ENCODE measurements at regions not wholly inside any gene's neighbourhood (a gene's known extent, or its start where the extent isn't known, plus 50 kb on each side); places are given as distances from the start of the nearest gene placed in this dataset.

DNA sequence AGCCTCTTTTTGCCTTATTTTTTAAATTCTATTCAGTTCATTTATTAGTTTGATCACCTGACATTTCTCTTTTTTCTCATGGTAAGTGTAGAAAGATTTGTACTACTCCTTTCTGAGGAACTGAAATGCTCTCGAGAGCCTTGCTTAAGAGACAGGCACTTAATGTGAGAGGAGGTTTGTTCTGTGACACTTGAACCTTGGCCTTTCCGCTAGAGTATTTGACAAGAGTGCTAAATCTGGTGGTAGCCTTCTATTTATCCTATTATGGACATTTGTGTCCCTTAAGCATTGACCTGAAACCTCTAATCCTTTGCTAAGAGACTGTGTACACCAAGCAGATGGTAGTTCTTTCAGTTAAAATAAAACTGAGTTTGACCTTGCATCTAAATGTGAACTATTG is 805.0 kb upstream of the PTPRD start:
- Histone ChIP-seq H3K36me3 (no peaks in the 10 kb centered on the region), H3K27ac (no peak overlapping the region), H3K4me3 (no peak overlapping the region), H3K4me1 (no peaks in the 10 kb centered on the region), H3K27me3 (no peaks in the 10 kb centered on the region), H3K9me3 (no peaks in the 10 kb centered on the region)
- 60 to 61% methylated on average over 2 of the region's 2 CpGs for WGBS, 2 donors (ENCODE audit: low coverage in 1 of 2)
- TF ChIP-seq POLR2AphosphoS5 (IDR thresholded peaks at IDR 0.05) (no peak), POLR2A (IDR thresholded peaks at IDR 0.05) (no peak), EP300 (IDR thresholded peaks at IDR 0.05) (no peak)
- TF ChIP-seq, protein P1, sequence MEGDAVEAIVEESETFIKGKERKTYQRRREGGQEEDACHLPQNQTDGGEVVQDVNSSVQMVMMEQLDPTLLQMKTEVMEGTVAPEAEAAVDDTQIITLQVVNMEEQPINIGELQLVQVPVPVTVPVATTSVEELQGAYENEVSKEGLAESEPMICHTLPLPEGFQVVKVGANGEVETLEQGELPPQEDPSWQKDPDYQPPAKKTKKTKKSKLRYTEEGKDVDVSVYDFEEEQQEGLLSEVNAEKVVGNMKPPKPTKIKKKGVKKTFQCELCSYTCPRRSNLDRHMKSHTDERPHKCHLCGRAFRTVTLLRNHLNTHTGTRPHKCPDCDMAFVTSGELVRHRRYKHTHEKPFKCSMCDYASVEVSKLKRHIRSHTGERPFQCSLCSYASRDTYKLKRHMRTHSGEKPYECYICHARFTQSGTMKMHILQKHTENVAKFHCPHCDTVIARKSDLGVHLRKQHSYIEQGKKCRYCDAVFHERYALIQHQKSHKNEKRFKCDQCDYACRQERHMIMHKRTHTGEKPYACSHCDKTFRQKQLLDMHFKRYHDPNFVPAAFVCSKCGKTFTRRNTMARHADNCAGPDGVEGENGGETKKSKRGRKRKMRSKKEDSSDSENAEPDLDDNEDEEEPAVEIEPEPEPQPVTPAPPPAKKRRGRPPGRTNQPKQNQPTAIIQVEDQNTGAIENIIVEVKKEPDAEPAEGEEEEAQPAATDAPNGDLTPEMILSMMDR (IDR thresholded peaks at IDR 0.05), result no peak
- no peak for ATAC-seq

DNA sequence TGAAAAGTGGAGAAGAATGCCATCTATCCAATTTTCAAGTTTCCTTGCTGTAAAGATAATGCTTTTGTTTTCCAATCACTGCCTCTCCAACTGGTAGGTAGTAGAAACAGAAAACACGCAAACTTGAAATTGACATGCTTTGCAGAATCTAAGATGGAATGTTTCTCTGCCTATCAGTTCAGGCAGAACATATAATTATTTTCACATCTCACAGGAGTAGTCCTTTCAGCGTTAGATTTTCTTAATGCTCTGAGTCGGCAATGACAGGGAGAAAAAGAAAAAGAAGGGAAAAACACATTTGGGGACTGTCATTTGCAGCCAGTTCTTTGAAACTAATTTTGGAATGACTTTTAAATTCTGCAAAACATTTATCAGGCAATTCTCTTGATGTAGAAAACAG is 818.7 kb upstream of the PTPRD start:
- H3K27ac ChIP-seq, result no peak overlapping the region
- no peaks in the 10 kb centered on the region for H3K9me3 ChIP-seq
- H3K4me3 ChIP-seq, result no peak overlapping the region
- 81 to 87% methylated on average over 3 of the region's 3 CpGs for WGBS, 2 donors (ENCODE audit: low coverage in 1 of 2)
- TF ChIP-seq POLR2AphosphoS5 (IDR thresholded peaks at IDR 0.05) (no peak), POLR2A (IDR thresholded peaks at IDR 0.05) (no peak), EP300 (IDR thresholded peaks at IDR 0.05) (no peak)
- TF ChIP-seq, protein P1 (IDR thresholded peaks at IDR 0.05), result no peak
- H3K36me3 ChIP-seq, result no peaks in the 10 kb centered on the region
- no peak for ATAC-seq
- H3K27me3 ChIP-seq, result no peaks in the 10 kb centered on the region
- no peaks in the 10 kb centered on the region for H3K4me1 ChIP-seq

DNA sequence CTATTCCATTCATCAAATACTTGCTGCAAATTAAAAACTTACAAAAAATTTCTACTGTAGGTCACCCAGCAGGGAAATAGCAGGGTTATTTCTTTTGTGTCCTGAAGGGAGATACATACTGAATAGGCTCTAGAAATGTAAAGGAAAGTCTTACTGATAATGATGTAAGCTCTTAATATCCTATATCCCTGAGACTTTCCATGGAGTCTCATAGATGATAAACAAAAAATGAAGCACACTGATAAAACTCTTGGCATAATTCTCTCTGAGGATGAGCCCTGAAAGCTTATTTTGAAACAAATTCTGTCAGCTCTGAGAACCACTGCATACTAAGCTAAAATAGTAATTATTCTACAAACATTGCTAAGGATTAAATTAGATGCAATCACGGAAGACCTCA is 819.6 kb upstream of the PTPRD start:
- TF ChIP-seq POLR2AphosphoS5 (IDR thresholded peaks at IDR 0.05), result no peak
- TF ChIP-seq, protein P1 (IDR thresholded peaks at IDR 0.05), result no peak
- TF ChIP-seq POLR2A (IDR thresholded peaks at IDR 0.05), result no peak
- TF ChIP-seq EP300 (IDR thresholded peaks at IDR 0.05), result no peak
- Histone ChIP-seq H3K9me3 (no peaks in the 10 kb centered on the region), H3K27me3 (no peaks in the 10 kb centered on the region), H3K4me1 (no peaks in the 10 kb centered on the region), H3K27ac (no peak overlapping the region), H3K4me3 (no peak overlapping the region), H3K36me3 (no peaks in the 10 kb centered on the region)
- 100% methylated on average over 1 of the region's 1 CpG for WGBS, 2 donors (ENCODE audit: low coverage in 1 of 2)
- ATAC-seq, result no peak

DNA sequence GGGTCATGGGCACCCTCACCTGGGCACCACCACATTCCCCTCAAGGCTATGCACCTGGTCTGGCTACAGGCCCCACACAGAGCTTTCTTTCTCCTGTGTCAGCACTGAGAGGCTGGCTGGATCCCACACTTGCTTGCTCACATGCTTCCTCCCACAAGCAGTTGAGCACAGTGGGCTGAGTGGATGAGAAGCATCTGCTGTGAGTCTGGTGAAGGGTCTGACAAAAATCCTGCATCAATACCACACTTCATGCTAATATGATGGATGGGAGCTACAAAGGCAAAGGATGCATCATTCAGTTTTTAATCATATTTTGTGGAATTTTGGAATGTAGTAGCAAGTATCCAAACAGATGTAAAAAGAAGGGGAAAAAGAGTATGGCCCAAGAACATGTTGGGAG is 830.8 kb upstream of the PTPRD start:
- H3K4me3 ChIP-seq, result no peak overlapping the region
- H3K4me1 ChIP-seq, result no peaks in the 10 kb centered on the region
- ATAC-seq, result no peak
- H3K36me3 ChIP-seq, result no peaks in the 10 kb centered on the region
- TF ChIP-seq, protein P1 (IDR thresholded peaks at IDR 0.05), result no peak
- TF ChIP-seq POLR2AphosphoS5 (IDR thresholded peaks at IDR 0.05) (no peak), EP300 (IDR thresholded peaks at IDR 0.05) (no peak), POLR2A (IDR thresholded peaks at IDR 0.05) (no peak)
- no peaks in the 10 kb centered on the region for H3K27me3 ChIP-seq
- no peak overlapping the region for H3K27ac ChIP-seq
- H3K9me3 ChIP-seq, result no peaks in the 10 kb centered on the region

DNA sequence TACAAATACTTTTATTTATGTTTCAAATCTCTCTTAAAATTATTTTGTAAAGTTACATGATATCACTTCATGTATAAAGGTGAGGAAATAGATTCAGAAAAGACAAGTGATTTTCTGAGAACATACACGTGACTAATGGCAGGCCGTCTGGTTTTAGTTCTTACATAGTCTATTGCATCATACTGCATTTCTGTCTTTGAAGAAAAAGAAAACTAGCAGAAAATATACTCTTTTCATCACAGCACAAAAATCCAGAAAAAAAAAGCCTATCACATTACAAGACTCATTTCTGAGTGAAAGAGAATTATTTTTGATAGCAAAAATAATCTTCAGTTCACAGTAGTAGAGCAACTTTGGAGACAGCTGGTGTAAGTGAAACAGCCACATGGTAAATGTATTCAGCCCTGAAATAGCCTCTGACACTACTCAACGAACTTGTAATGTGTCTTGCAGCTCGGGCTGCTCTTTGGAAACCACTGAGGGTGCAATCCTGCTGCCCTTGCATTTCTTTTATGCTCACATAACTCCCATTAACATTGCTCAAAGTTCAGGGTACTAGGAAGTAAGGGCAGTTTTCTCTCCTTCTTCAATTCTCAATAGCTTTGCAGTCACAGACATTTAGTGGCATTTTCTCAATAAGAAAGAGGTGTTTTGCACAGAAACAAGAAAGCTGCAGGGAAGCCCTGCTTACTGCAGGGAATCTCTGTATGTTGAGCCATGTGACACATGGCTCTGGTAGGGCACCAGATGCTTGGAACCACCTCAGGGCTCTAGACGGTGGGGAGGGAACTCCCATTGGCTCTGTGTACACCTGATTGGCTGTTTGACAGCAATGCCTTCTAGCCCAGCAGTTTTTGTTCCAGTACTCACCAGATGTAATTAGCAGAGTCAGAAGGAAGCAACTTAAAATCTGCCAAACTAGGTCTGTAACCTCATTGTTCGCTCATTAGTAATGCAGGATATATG is 845.3 kb upstream of the PTPRD start:
- no peaks in the 10 kb centered on the region for H3K36me3 ChIP-seq
- H3K27me3 ChIP-seq, result no peaks in the 10 kb centered on the region
- no peaks in the 10 kb centered on the region for H3K9me3 ChIP-seq
- 22 to 44% methylated on average over 5 to 6 of the region's 6 CpGs for WGBS, 2 donors (ENCODE audit: low coverage in 1 of 2)
- no peak overlapping the region for H3K27ac ChIP-seq
- no peak for ATAC-seq
- H3K4me3 ChIP-seq, result no peak overlapping the region
- TF ChIP-seq POLR2AphosphoS5 (IDR thresholded peaks at IDR 0.05) (no peak), POLR2A (IDR thresholded peaks at IDR 0.05) (no peak), EP300 (IDR thresholded peaks at IDR 0.05) (no peak)
- TF ChIP-seq, protein P1 (IDR thresholded peaks at IDR 0.05), result no peak
- H3K4me1 ChIP-seq, result no peaks in the 10 kb centered on the region

Measured in gastroesophageal sphincter (tissue), 4 donors.